HepG2 (cell line): ENCODE measurements at regions not wholly inside any gene's neighbourhood (a gene's known extent, or its start where the extent isn't known, plus 50 kb on each side); places are given as distances from the start of the nearest gene placed in this dataset.

Source experiments
- HNRNPLL ChIP-seq: fragments of 200-400 bp; formaldehyde crosslinking; IDR thresholded peaks from 2 replicates; pipeline ENCODE4 v1.6.1; 2017; ENCODE audit warnings: mild to moderate bottlenecking, low read depth, low read length; ENCODE audit not compliant: poor library complexity, severe bottlenecking
- KDM1A ChIP-seq: IDR thresholded peaks from 2 replicates; pipeline ENCODE4 v1.6.1; 2016; ENCODE audit warnings: missing compliant biosample characterization
- SMARCE1 ChIP-seq: fragments of 450-650 bp; IDR thresholded peaks from 2 replicates; pipeline ENCODE4 v1.6.1; 2017; ENCODE audit warnings: borderline replicate concordance

DNA sequence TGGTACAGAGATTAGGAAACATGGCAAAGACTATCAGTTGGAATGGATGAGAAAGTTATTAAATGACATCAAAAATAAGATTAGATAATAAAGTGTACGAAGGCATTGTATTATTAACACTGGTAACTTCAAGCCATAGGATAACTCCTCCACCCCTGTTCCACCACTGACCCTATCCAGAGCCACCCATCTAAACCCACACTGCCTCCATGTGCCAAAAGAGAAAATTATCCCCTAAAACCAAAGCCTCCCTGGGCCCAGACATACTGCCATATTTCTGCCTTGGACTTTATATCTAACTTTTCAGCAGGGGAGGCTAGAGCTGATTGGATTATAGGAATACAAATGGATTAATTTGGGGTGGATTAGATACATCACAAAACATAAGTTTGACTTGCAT, 443.7 kb downstream of the BCL11A start:
- TF ChIP-seq SMARCE1: no peak
- TF ChIP-seq HNRNPLL: no peak
- TF ChIP-seq KDM1A: no peak
